K562 (cell line): ENCODE measurements at regions not wholly inside any gene's neighbourhood (a gene's known extent, or its start where the extent isn't known, plus 50 kb on each side); places are given as distances from the start of the nearest gene placed in this dataset.

ENCODE experiments used
- CTCF ChIP-seq, 3 experiments: IDR thresholded peaks in 2 of 3; conservative IDR thresholded peaks in 1 of 3; 2 replicates each; pipeline ENCODE4 v1.5.1; 2011 to 2012; ENCODE audit warnings: low read length in 3 of 3, mild to moderate bottlenecking in 3 of 3, control low read depth in 2 of 3, improper control_type of control experiment in 1 of 3, inconsistent platforms in 1 of 3, low read depth in 1 of 3, mixed read lengths in 1 of 3, moderate library complexity in 1 of 3; ENCODE audit not compliant: insufficient read depth in 2 of 3
- HDAC2 ChIP-seq: fragments of 450-650 bp; IDR thresholded peaks from 2 replicates; pipeline ENCODE4 v1.6.1; 2016; ENCODE audit warnings: mild to moderate bottlenecking
- MLX ChIP-seq, 2 experiments: fragments of 450-650 bp in 1 of 2; sonication (generic) in 1 of 2; formaldehyde crosslinking; conservative IDR thresholded peaks; 2 replicates each; pipeline versions ENCODE4 v1.4.0 to v1.8.1; 2020 to 2022; ENCODE audit warnings: mild to moderate bottlenecking in 1 of 2, missing genetic modification reagents in 1 of 2
- POLR2AphosphoS5 ChIP-seq: IDR thresholded peaks from 2 replicates; pipeline ENCODE4 v1.6.1; 2011; ENCODE audit warnings: mild to moderate bottlenecking, low read depth, low read length, moderate library complexity; ENCODE audit not compliant: control insufficient read depth, insufficient read depth
- REST ChIP-seq, 2 experiments: fragments of 450-650 bp; formaldehyde crosslinking in 1 of 2; IDR thresholded peaks; 2 replicates each; pipeline versions ENCODE4 v1.4.0 to v1.6.1; 2014 to 2020; ENCODE audit warnings: mild to moderate bottlenecking in 2 of 2, borderline replicate concordance in 1 of 2, low read depth in 1 of 2
- RFX5 ChIP-seq: IDR thresholded peaks from 2 replicates; pipeline ENCODE4 v1.6.1; 2011; ENCODE audit warnings: low read depth, mild to moderate bottlenecking, improper control_type of control experiment, low read length

GRCh38 chr11:80948781-80949180 is 1508.0 kb upstream of the TENM4 start:
- TF ChIP-seq RFX5 (no peak), MLX (CRISPR knock-in tag; conservative IDR thresholded peaks at IDR 0.05) (no peak), HDAC2 (no peak), REST (IDR thresholded peaks at IDR 0.05; ENCODE audit: borderline replicate concordance) (no peak), REST (CRISPR knock-in tag; IDR thresholded peaks at IDR 0.05; ENCODE audit: low read depth) (no peak), POLR2AphosphoS5 (no peak), CTCF (IDR thresholded peaks at IDR 0.05 in 2 of 3, conservative IDR thresholded peaks at IDR 0.05 in 1 of 3; ENCODE audit: insufficient read depth in 2 of 3, low read depth in 1 of 3, low read length in 3 of 3) (no peak)
